Dendritic cell treated with granulocyte-macrophage colony-stimulating factor and Interleukin-4, amounts not matched to agents 40 ng/mL and 50 ng/mL, for 4 days (primary cell): ENCODE measurements at regions not wholly inside any gene's neighbourhood (a gene's known extent, or its start where the extent isn't known, plus 50 kb on each side); places are given as distances from the start of the nearest gene placed in this dataset.

Experiments used
- H3K27ac Mint-ChIP-seq: one replicate; pipeline ENCODE4 v1.8.0; 2022; ENCODE audit warnings: mild to moderate bottlenecking, mixed read lengths
- H3K27me3 Mint-ChIP-seq: one replicate; pipeline ENCODE4 v1.8.0; 2022; ENCODE audit warnings: mild to moderate bottlenecking, mixed read lengths
- H3K36me3 Mint-ChIP-seq: one replicate; pipeline ENCODE4 v1.8.0; 2022; ENCODE audit warnings: low read depth, mixed read lengths
- H3K4me1 Mint-ChIP-seq: one replicate; pipeline ENCODE4 v1.8.0; 2022; ENCODE audit warnings: low read depth, mixed read lengths
- H3K4me3 Mint-ChIP-seq: one replicate; pipeline ENCODE4 v1.8.0; 2022; ENCODE audit warnings: mild to moderate bottlenecking, moderate library complexity, mixed read lengths
- H3K9me3 Mint-ChIP-seq: one replicate; pipeline ENCODE4 v1.8.0; 2022; ENCODE audit warnings: mixed read lengths
- intact Hi-C: fragments of 100-400 bp; cut with micrococcal nuclease; formaldehyde crosslinking; loops from one replicate; pipeline ENCODE4 v1.15.0; 2022

- H3K4me3 Mint-ChIP-seq, result no peak overlapping the region
- intact Hi-C loops, result no loop called here
- H3K27ac Mint-ChIP-seq, result no peak overlapping the region
- peaks cover 10% of the 10 kb centered on the region for H3K9me3 Mint-ChIP-seq
- no peaks in the 10 kb centered on the region for H3K36me3 Mint-ChIP-seq
- no peaks in the 10 kb centered on the region for H3K4me1 Mint-ChIP-seq
- no peaks in the 10 kb centered on the region for H3K27me3 Mint-ChIP-seq
Measured at GRCh38 chr4:130632731-130633604, 1537.0 kb downstream of the C4orf33 start.

GRCh38 chr4:130636486-130636885, 1540.5 kb downstream of the C4orf33 start:
- no peaks in the 10 kb centered on the region for H3K36me3 Mint-ChIP-seq
- intact Hi-C loops, result no loop called here
- H3K4me3 Mint-ChIP-seq, result no peak overlapping the region
- no peaks in the 10 kb centered on the region for H3K27me3 Mint-ChIP-seq
- no peaks in the 10 kb centered on the region for H3K4me1 Mint-ChIP-seq
- H3K27ac Mint-ChIP-seq, result no peak overlapping the region
- H3K9me3 Mint-ChIP-seq, result peaks cover 10% of the 10 kb centered on the region

GRCh38 chr4:130640592-130640991, 1544.6 kb downstream of the C4orf33 start:
- H3K4me1 Mint-ChIP-seq, result no peaks in the 10 kb centered on the region

GRCh38 chr4:130646886-130647285, 1550.9 kb downstream of the C4orf33 start:
- no peaks in the 10 kb centered on the region for H3K27me3 Mint-ChIP-seq
- intact Hi-C loops, result no loop called here
- no peaks in the 10 kb centered on the region for H3K36me3 Mint-ChIP-seq
- H3K27ac Mint-ChIP-seq, result no peak overlapping the region
- peaks cover 25% of the 10 kb centered on the region for H3K9me3 Mint-ChIP-seq
- no peaks in the 10 kb centered on the region for H3K4me1 Mint-ChIP-seq
- no peak overlapping the region for H3K4me3 Mint-ChIP-seq

More at GRCh38 chr4:130640592-130640991, 1544.6 kb downstream of the C4orf33 start:
- H3K27me3 Mint-ChIP-seq, result no peaks in the 10 kb centered on the region
- H3K9me3 Mint-ChIP-seq, result no peaks in the 10 kb centered on the region
- no peak overlapping the region for H3K27ac Mint-ChIP-seq
- no peaks in the 10 kb centered on the region for H3K36me3 Mint-ChIP-seq
- H3K4me3 Mint-ChIP-seq, result no peak overlapping the region
- intact Hi-C loops, result no loop called here

- intact Hi-C loops, result no loop called here
- Mint-ChIP-seq H3K27me3 (no peaks in the 10 kb centered on the region), H3K4me1 (no peaks in the 10 kb centered on the region), H3K27ac (no peak overlapping the region), H3K9me3 (peaks cover 40% of the 10 kb centered on the region), H3K36me3 (no peaks in the 10 kb centered on the region), H3K4me3 (no peak overlapping the region)
Measured at GRCh38 chr4:130648570-130648969, 1552.6 kb downstream of the C4orf33 start.

- intact Hi-C loops, result no loop called here
- Mint-ChIP-seq H3K9me3 (peaks cover 32% of the 10 kb centered on the region), H3K4me1 (no peaks in the 10 kb centered on the region), H3K27ac (no peak overlapping the region), H3K4me3 (no peak overlapping the region), H3K36me3 (no peaks in the 10 kb centered on the region), H3K27me3 (no peaks in the 10 kb centered on the region)
Measured at GRCh38 chr4:130653842-130654241, 1557.9 kb downstream of the C4orf33 start.

- intact Hi-C loops, result no loop called here
- H3K27ac Mint-ChIP-seq, result no peak overlapping the region
- no peaks in the 10 kb centered on the region for H3K36me3 Mint-ChIP-seq
Measured at GRCh38 chr4:130659320-130659719, 1563.4 kb downstream of the C4orf33 start.

GRCh38 chr4:130668859-130669258, 1572.9 kb downstream of the C4orf33 start:
- intact Hi-C loops, result no loop called here
- H3K27ac Mint-ChIP-seq, result no peak overlapping the region
- no peaks in the 10 kb centered on the region for H3K9me3 Mint-ChIP-seq
- no peaks in the 10 kb centered on the region for H3K36me3 Mint-ChIP-seq
- H3K27me3 Mint-ChIP-seq, result no peaks in the 10 kb centered on the region
- H3K4me3 Mint-ChIP-seq, result no peak overlapping the region
- no peaks in the 10 kb centered on the region for H3K4me1 Mint-ChIP-seq

More at GRCh38 chr4:130659320-130659719, 1563.4 kb downstream of the C4orf33 start:
- no peaks in the 10 kb centered on the region for H3K9me3 Mint-ChIP-seq
- no peaks in the 10 kb centered on the region for H3K4me1 Mint-ChIP-seq
- no peaks in the 10 kb centered on the region for H3K27me3 Mint-ChIP-seq
- no peak overlapping the region for H3K4me3 Mint-ChIP-seq

GRCh38 chr4:130675266-130675665, 1579.3 kb downstream of the C4orf33 start:
- Mint-ChIP-seq H3K27ac (no peak overlapping the region), H3K4me1 (no peaks in the 10 kb centered on the region), H3K36me3 (no peaks in the 10 kb centered on the region), H3K27me3 (no peaks in the 10 kb centered on the region), H3K9me3 (no peaks in the 10 kb centered on the region), H3K4me3 (no peak overlapping the region)
- intact Hi-C loops, result no loop called here

GRCh38 chr4:130689181-130689580, 1593.2 kb downstream of the C4orf33 start:
- H3K27me3 Mint-ChIP-seq, result no peaks in the 10 kb centered on the region
- H3K4me3 Mint-ChIP-seq, result no peak overlapping the region
- no peaks in the 10 kb centered on the region for H3K4me1 Mint-ChIP-seq
- H3K27ac Mint-ChIP-seq, result no peak overlapping the region
- no peaks in the 10 kb centered on the region for H3K9me3 Mint-ChIP-seq
- intact Hi-C loops, result no loop called here
- no peaks in the 10 kb centered on the region for H3K36me3 Mint-ChIP-seq

GRCh38 chr4:130698251-130698650, 1602.3 kb downstream of the C4orf33 start:
- H3K36me3 Mint-ChIP-seq, result no peaks in the 10 kb centered on the region
- H3K4me3 Mint-ChIP-seq, result no peak overlapping the region
- H3K27me3 Mint-ChIP-seq, result no peaks in the 10 kb centered on the region
- no peak overlapping the region for H3K27ac Mint-ChIP-seq
- no peaks in the 10 kb centered on the region for H3K4me1 Mint-ChIP-seq
- intact Hi-C loops, result no loop called here
- no peaks in the 10 kb centered on the region for H3K9me3 Mint-ChIP-seq

GRCh38 chr4:130699004-130699403, 1603.1 kb downstream of the C4orf33 start:
- H3K27me3 Mint-ChIP-seq, result no peaks in the 10 kb centered on the region
- H3K4me1 Mint-ChIP-seq, result no peaks in the 10 kb centered on the region
- no peak overlapping the region for H3K4me3 Mint-ChIP-seq
- no peaks in the 10 kb centered on the region for H3K9me3 Mint-ChIP-seq
- no peak overlapping the region for H3K27ac Mint-ChIP-seq
- intact Hi-C loops, result no loop called here
- no peaks in the 10 kb centered on the region for H3K36me3 Mint-ChIP-seq

- no peaks in the 10 kb centered on the region for H3K36me3 Mint-ChIP-seq
- H3K27ac Mint-ChIP-seq, result no peak overlapping the region
- H3K4me3 Mint-ChIP-seq, result no peak overlapping the region
- intact Hi-C loops, result no loop called here
- H3K9me3 Mint-ChIP-seq, result no peaks in the 10 kb centered on the region
- no peaks in the 10 kb centered on the region for H3K27me3 Mint-ChIP-seq
- H3K4me1 Mint-ChIP-seq, result no peaks in the 10 kb centered on the region
Measured at GRCh38 chr4:130703211-130703935, 1607.4 kb downstream of the C4orf33 start.

- intact Hi-C loops, result no loop called here
- H3K9me3 Mint-ChIP-seq, result no peaks in the 10 kb centered on the region
- no peaks in the 10 kb centered on the region for H3K36me3 Mint-ChIP-seq
- no peak overlapping the region for H3K4me3 Mint-ChIP-seq
- no peaks in the 10 kb centered on the region for H3K4me1 Mint-ChIP-seq
- H3K27me3 Mint-ChIP-seq, result no peaks in the 10 kb centered on the region
- no peak overlapping the region for H3K27ac Mint-ChIP-seq
Measured at GRCh38 chr4:130705023-130705422, 1609.1 kb downstream of the C4orf33 start.
